GM10248 (cell line): ENCODE measurements at regions not wholly inside any gene's neighbourhood (a gene's known extent, or its start where the extent isn't known, plus 50 kb on each side); places are given as distances from the start of the nearest gene placed in this dataset.

ENCODE experiments used
- CTCF ChIA-PET: fragments of 300-600 bp; sonication (Branson Sonifier 250); formaldehyde crosslinking; extraction: SDS; loops from one replicate; lab custom pipeline; 2021; ENCODE audit warnings: antibody characterized with exemption; lab: Yijun Ruan, JAX
- POLR2A ChIA-PET: fragments of 350-650 bp; sonication (Branson Sonifier 250); formaldehyde crosslinking; extraction: SDS; loops from one replicate; lab custom pipeline; 2020; ENCODE audit warnings: antibody characterized with exemption; lab: Yijun Ruan, JAX
- DNase-seq: peaks from one replicate; pipeline ENCODE4 v3.0.0; 2012; ENCODE audit errors: extremely low spot score
- TF ChIP-seq, protein P1 (sequence below): IDR thresholded peaks from 2 replicates; pipeline ENCODE4 v1.5.1; 2012; ENCODE audit warnings: mild to moderate bottlenecking, low read depth; ENCODE audit errors: extremely low read depth, missing control alignments, control extremely low read depth

DNA sequence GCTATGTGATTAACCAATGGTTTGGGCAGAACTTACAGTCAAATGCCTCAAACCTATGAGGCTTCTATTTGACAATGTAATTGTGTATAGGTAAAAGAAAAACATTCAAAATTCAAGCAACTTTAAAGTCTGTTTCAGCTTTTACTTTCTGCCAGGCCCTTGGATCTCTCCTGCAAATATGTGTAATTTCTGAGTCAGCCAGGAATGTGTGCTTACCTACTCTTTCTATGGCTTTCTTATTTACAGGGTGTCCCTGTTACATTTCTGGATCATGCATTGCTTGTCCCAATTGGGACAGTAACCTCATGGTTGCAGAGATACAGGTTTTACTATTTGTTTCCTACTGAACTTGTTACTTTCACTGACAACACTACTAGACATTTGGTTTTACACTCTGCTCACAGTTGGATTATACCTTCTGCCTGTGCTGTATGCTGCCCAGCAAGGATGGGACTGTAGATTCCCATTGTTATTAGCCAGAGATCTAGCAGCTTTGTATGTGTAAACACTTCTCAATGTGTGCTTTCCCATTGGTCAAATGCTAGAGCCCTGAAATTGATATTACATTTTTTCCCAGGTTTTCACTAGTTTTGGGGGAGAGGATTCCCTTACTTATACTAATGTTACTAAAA lies 355.3 kb downstream of the ARL4A start:
- CTCF ChIA-PET, result no interaction called here
- no peak for DNase-seq
- POLR2A ChIA-PET, result no interaction called here

GRCh38 chr7:13044309-13044708 lies 356.9 kb downstream of the ARL4A start:
- CTCF ChIA-PET, result no interaction called here
- POLR2A ChIA-PET, result no interaction called here
- no peak for DNase-seq
- TF ChIP-seq, protein P1, sequence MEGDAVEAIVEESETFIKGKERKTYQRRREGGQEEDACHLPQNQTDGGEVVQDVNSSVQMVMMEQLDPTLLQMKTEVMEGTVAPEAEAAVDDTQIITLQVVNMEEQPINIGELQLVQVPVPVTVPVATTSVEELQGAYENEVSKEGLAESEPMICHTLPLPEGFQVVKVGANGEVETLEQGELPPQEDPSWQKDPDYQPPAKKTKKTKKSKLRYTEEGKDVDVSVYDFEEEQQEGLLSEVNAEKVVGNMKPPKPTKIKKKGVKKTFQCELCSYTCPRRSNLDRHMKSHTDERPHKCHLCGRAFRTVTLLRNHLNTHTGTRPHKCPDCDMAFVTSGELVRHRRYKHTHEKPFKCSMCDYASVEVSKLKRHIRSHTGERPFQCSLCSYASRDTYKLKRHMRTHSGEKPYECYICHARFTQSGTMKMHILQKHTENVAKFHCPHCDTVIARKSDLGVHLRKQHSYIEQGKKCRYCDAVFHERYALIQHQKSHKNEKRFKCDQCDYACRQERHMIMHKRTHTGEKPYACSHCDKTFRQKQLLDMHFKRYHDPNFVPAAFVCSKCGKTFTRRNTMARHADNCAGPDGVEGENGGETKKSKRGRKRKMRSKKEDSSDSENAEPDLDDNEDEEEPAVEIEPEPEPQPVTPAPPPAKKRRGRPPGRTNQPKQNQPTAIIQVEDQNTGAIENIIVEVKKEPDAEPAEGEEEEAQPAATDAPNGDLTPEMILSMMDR, result no peak

More for the DNA sequence above, 355.3 kb downstream of the ARL4A start:
- TF ChIP-seq, protein P1, result no peak

DNA sequence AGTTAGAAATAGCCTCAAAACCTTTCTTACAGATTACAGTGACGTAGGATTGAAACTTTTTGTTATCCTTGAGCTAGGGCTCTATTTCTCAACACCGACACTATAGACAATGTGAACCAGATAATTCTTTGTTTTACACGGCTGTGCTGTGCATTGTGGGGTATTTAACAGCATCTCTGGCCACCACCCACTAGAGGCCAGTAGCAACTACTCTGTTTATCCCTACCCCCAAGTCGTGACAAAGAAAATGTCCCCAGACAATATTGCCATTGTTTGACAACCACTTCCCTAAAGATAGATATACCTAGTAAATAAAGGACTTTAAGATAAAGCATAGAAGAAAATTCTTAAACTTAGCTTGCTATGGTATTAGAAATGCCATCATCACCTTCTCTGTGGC lies 359.6 kb downstream of the ARL4A start:
- no peak for DNase-seq
- CTCF ChIA-PET, result interaction anchor here (1.1 kb wide), 1 partner anchor 9 kb away, joined by 3 read pairs; no protein-coding TSS in a partner anchor
- TF ChIP-seq, protein P1, result no peak
- POLR2A ChIA-PET, result no interaction called here

GRCh38 chr7:13049946-13050345 lies 362.5 kb downstream of the ARL4A start:
- POLR2A ChIA-PET, result no interaction called here
- TF ChIP-seq, protein P1, result no peak
- CTCF ChIA-PET, result interaction anchor here (2.9 kb wide), 1 partner anchor 12 kb away, joined by 8 read pairs; no protein-coding TSS in a partner anchor
- no peak for DNase-seq

- ChIA-PET POLR2A (no interaction called here), CTCF (interaction anchor here (1.0 to 2.9 kb wide), 2 partner anchors 12 to 30 kb away, joined by 3 to 8 read pairs; no protein-coding TSS in a partner anchor)
- no peak for DNase-seq
- TF ChIP-seq, protein P1, result no peak
Measured at GRCh38 chr7:13050703-13051102, 363.3 kb downstream of the ARL4A start.

DNA sequence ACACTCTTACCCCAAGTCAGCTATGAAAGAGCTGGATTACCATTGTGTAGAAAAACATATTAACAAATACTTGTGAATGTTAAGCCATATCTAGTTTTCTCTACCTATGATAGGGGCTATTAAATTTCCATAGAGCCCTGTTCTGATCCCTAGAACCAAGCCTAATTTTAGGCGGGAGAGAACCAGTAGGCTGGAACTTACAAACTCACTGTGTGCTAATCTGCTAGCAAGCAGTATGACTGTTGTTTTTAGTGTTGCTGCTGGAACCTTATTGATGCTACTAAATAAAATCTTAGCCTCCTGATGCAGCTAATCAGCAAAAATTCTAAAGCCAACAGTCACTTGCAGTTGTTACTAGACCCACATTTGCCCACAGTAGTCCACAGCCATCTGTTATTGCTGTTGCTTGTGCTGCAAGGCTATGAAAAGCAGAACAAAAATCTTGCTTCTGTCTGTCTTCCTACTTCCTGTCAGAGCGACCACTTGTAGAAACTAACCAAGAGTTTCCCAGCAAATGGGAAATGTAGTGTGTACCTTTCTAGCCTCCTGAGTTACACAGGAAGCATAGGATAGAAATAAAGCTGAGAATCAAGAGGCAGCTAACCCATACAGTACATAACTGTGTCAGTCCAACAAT lies 368.4 kb downstream of the ARL4A start:
- TF ChIP-seq, protein P1, result no peak
- ChIA-PET CTCF (interaction anchor here (1.2 kb wide), 1 partner anchor 9 kb away, joined by 3 read pairs; no protein-coding TSS in a partner anchor), POLR2A (no interaction called here)
- DNase-seq, result no peak
